GM12872 (cell line): ENCODE measurements at regions not wholly inside any gene's neighbourhood (a gene's known extent, or its start where the extent isn't known, plus 50 kb on each side); places are given as distances from the start of the nearest gene placed in this dataset.

Experiments used
- CTCF ChIP-seq: IDR thresholded peaks from 3 replicates; pipeline ENCODE4 v1.5.1; 2011; ENCODE audit warnings: low read depth, mild to moderate bottlenecking, low read length, moderate library complexity; ENCODE audit not compliant: insufficient read depth

- TF ChIP-seq CTCF: no peak
These were observed 441.6 kb downstream of the PLPP3 start for GRCh38 chr1:56137521-56138505.

- TF ChIP-seq CTCF: no peak
These were observed 442.3 kb downstream of the PLPP3 start for GRCh38 chr1:56137090-56137489.

GRCh38 chr1:56135864-56136147, 443.6 kb downstream of the PLPP3 start:
- no peak for TF ChIP-seq CTCF

GRCh38 chr1:56135069-56135863, 444.1 kb downstream of the PLPP3 start:
- no peak for TF ChIP-seq CTCF

- no peak for TF ChIP-seq CTCF
These were observed 445.6 kb downstream of the PLPP3 start for GRCh38 chr1:56133522-56134472.

GRCh38 chr1:56132520-56132919, 446.8 kb downstream of the PLPP3 start:
- no peak for TF ChIP-seq CTCF
